ENCODE measurements at regions not wholly inside any gene's neighbourhood (a gene's known extent, or its start where the extent isn't known, plus 50 kb on each side); places are given as distances from the start of the nearest gene placed in this dataset.
"Not testable (repeated sequence)": the region's sequence is repeated elsewhere in the genome, so short reads cannot be mapped to it uniquely, and the experiment has no call there.

- no peak overlapping the region for H3K9ac ChIP-seq (ENCODE audit: control insufficient read depth, extremely low read depth, insufficient read depth, low read length)
Observed at GRCh38 chr7:66558660-66559465, 69.8 kb upstream of the KCTD7 start.

GRCh38 chr7:66564045-66564444 lies 64.6 kb upstream of the KCTD7 start:
- no peaks in the 10 kb centered on the region for H3K27me3 ChIP-seq (ENCODE audit: control insufficient read depth, extremely low read depth, insufficient read depth, low read length)
- TF ChIP-seq EZH2 (IDR thresholded peaks at IDR 0.05; ENCODE audit: low read length) (no peak), CTCF (optimal IDR thresholded peaks at IDR 0.05 in 1 of 3, IDR thresholded peaks at IDR 0.05 in 1 of 3, conservative IDR thresholded peaks at IDR 0.05 in 1 of 3; ENCODE audit: extremely low read depth in 1 of 3, insufficient read depth in 2 of 3, low read length in 3 of 3) (no peak)
- H3K4me2 ChIP-seq (ENCODE audit: control insufficient read depth, extremely low read depth, insufficient read depth, low read depth, low read length), result no peak overlapping the region
- no peaks in the 10 kb centered on the region for H3K4me1 ChIP-seq (ENCODE audit: control insufficient read depth, extremely low read depth, insufficient read depth, low read length)
- DNase-seq (ENCODE audit: low read depth, low spot score) (no peak), FAIRE-seq (no peak)
- no peaks in the 10 kb centered on the region for H3K9me1 ChIP-seq (ENCODE audit: control insufficient read depth, extremely low read depth, insufficient read depth, low read length)
- H3K9ac ChIP-seq (ENCODE audit: control insufficient read depth, extremely low read depth, insufficient read depth, low read length), result no peak overlapping the region
- no peak overlapping the region for H2AFZ ChIP-seq (ENCODE audit: control insufficient read depth, low read length)
- no peak overlapping the region for H3K27ac ChIP-seq (ENCODE audit: control insufficient read depth, insufficient read depth, low read length)
- H3K9me3 ChIP-seq (ENCODE audit: control insufficient read depth, low read depth, low read length), result no peaks in the 10 kb centered on the region
- peaks cover 10 to 15% of the 10 kb centered on the region in 2 experiments for H3K36me3 ChIP-seq (ENCODE audit: control insufficient read depth in 2 of 2, extremely low read depth in 1 of 2, insufficient read depth in 2 of 2, low read length in 2 of 2)
- peaks cover 13% of the 10 kb centered on the region for H4K20me1 ChIP-seq (ENCODE audit: control insufficient read depth, extremely low read depth, insufficient read depth, low read length)
- H3K79me2 ChIP-seq (ENCODE audit: control insufficient read depth, insufficient read depth, low read length), result peaks cover 73% of the 10 kb centered on the region
- no peak overlapping the region for H3K4me3 ChIP-seq (ENCODE audit: control insufficient read depth in 2 of 3, extremely low read depth in 1 of 3, insufficient read depth in 2 of 3, low read depth in 1 of 3, low read length in 3 of 3)
- dilution Hi-C loops (cut with MboI; ENCODE audit: extremely low pct_ligation_motif_present, low sequenced_read_pairs), result no loop called here

More at GRCh38 chr7:66558660-66559465, 69.8 kb upstream of the KCTD7 start:
- H3K4me3 ChIP-seq (ENCODE audit: control insufficient read depth in 2 of 3, extremely low read depth in 1 of 3, insufficient read depth in 2 of 3, low read depth in 1 of 3, low read length in 3 of 3), result no peak overlapping the region
- no peak overlapping the region for H3K4me2 ChIP-seq (ENCODE audit: control insufficient read depth, extremely low read depth, insufficient read depth, low read depth, low read length)
- DNase-seq (ENCODE audit: low read depth, low spot score) (no peak), FAIRE-seq (no peak)
- H3K27me3 ChIP-seq (ENCODE audit: control insufficient read depth, extremely low read depth, insufficient read depth, low read length), result no peaks in the 10 kb centered on the region
- peaks cover 11% of the 10 kb centered on the region for H4K20me1 ChIP-seq (ENCODE audit: control insufficient read depth, extremely low read depth, insufficient read depth, low read length)
- TF ChIP-seq EZH2 (IDR thresholded peaks at IDR 0.05; ENCODE audit: low read length) (no peak), CTCF (optimal IDR thresholded peaks at IDR 0.05 in 1 of 3, IDR thresholded peaks at IDR 0.05 in 1 of 3, conservative IDR thresholded peaks at IDR 0.05 in 1 of 3; ENCODE audit: extremely low read depth in 1 of 3, insufficient read depth in 2 of 3, low read length in 3 of 3) (no peak)
- no peak overlapping the region for H2AFZ ChIP-seq (ENCODE audit: control insufficient read depth, low read length)
- dilution Hi-C loops (cut with MboI; ENCODE audit: extremely low pct_ligation_motif_present, low sequenced_read_pairs), result no loop called here
- no peaks in the 10 kb centered on the region for H3K9me1 ChIP-seq (ENCODE audit: control insufficient read depth, extremely low read depth, insufficient read depth, low read length)
- H3K27ac ChIP-seq (ENCODE audit: control insufficient read depth, insufficient read depth, low read length), result no peak overlapping the region
- peaks cover 10 to 13% of the 10 kb centered on the region in 2 experiments for H3K36me3 ChIP-seq (ENCODE audit: control insufficient read depth in 2 of 2, extremely low read depth in 1 of 2, insufficient read depth in 2 of 2, low read length in 2 of 2)
- peaks cover 52% of the 10 kb centered on the region for H3K79me2 ChIP-seq (ENCODE audit: control insufficient read depth, insufficient read depth, low read length)
- no peaks in the 10 kb centered on the region for H3K4me1 ChIP-seq (ENCODE audit: control insufficient read depth, extremely low read depth, insufficient read depth, low read length)
- no peaks in the 10 kb centered on the region for H3K9me3 ChIP-seq (ENCODE audit: control insufficient read depth, low read depth, low read length)

- H3K27ac ChIP-seq (ENCODE audit: control insufficient read depth, insufficient read depth, low read length); H3K9me3 ChIP-seq (ENCODE audit: control insufficient read depth, low read depth, low read length); H3K4me2 ChIP-seq (ENCODE audit: control insufficient read depth, extremely low read depth, insufficient read depth, low read depth, low read length); H3K4me1 ChIP-seq (ENCODE audit: control insufficient read depth, extremely low read depth, insufficient read depth, low read length); H3K4me3 ChIP-seq (ENCODE audit: control insufficient read depth in 2 of 3, extremely low read depth in 1 of 3, insufficient read depth in 2 of 3, low read depth in 1 of 3, low read length in 3 of 3); dilution Hi-C loops (cut with MboI; ENCODE audit: extremely low pct_ligation_motif_present, low sequenced_read_pairs); H2AFZ ChIP-seq (ENCODE audit: control insufficient read depth, low read length); H3K27me3 ChIP-seq (ENCODE audit: control insufficient read depth, extremely low read depth, insufficient read depth, low read length); FAIRE-seq; H3K9me1 ChIP-seq (ENCODE audit: control insufficient read depth, extremely low read depth, insufficient read depth, low read length); H3K9ac ChIP-seq (ENCODE audit: control insufficient read depth, extremely low read depth, insufficient read depth, low read length); DNase-seq (ENCODE audit: low read depth, low spot score): not testable (repeated sequence)
- Histone ChIP-seq H3K79me2 (ENCODE audit: control insufficient read depth, insufficient read depth, low read length) (peaks cover 86% of the 10 kb centered on the region), H3K36me3 (ENCODE audit: control insufficient read depth in 2 of 2, extremely low read depth in 1 of 2, insufficient read depth in 2 of 2, low read length in 2 of 2) (peaks cover 14 to 18% of the 10 kb centered on the region in 2 experiments), H4K20me1 (ENCODE audit: control insufficient read depth, extremely low read depth, insufficient read depth, low read length) (peaks cover 11% of the 10 kb centered on the region)
Observed at GRCh38 chr7:66570179-66570578, 58.5 kb upstream of the KCTD7 start.
